Kidney (tissue), 13 donors: ENCODE measurements at regions not wholly inside any gene's neighbourhood (a gene's known extent, or its start where the extent isn't known, plus 50 kb on each side); places are given as distances from the start of the nearest gene placed in this dataset.

Source experiments
- DNase-seq, 5 donors: peaks; one replicate each; pipeline ENCODE4 v3.0.0-alpha.2; 2013 to 2020
- FAIRE-seq: peaks from 2 replicates; lab custom pipeline; 2012; peaks lifted over from hg19 to GRCh38; lab: Jason Lieb, UNC
- H3K27ac ChIP-seq, 2 donors: one replicate each; pipeline ENCODE4 v1.7.0; 2013; ENCODE audit warnings: low read depth in 2 of 2, low read length in 2 of 2, inconsistent platforms in 1 of 2
- H3K27me3 ChIP-seq: one replicate; pipeline ENCODE4 v1.7.1; 2013; ENCODE audit warnings: low read length, inconsistent platforms; ENCODE audit not compliant: control insufficient read depth, insufficient read depth
- H3K36me3 ChIP-seq, 3 donors: one replicate each; pipeline versions ENCODE4 v1.7.0 to v1.7.1; 2013; ENCODE audit warnings: low read length in 3 of 3, control low read depth in 1 of 3, inconsistent platforms in 1 of 3; ENCODE audit not compliant: insufficient read depth in 3 of 3, control insufficient read depth in 2 of 3
- H3K4me1 ChIP-seq, 3 donors: one replicate each; pipeline versions ENCODE4 v1.7.0 to v1.7.1; 2013; ENCODE audit warnings: low read length in 3 of 3, inconsistent platforms in 1 of 3, low read depth in 1 of 3; ENCODE audit not compliant: control insufficient read depth in 2 of 3, insufficient read depth in 2 of 3
- H3K4me3 ChIP-seq, 3 donors: one replicate each; pipeline versions ENCODE4 v1.7.0 to v1.8.1; 2013; ENCODE audit warnings: low read length in 3 of 3, control low read depth in 1 of 3, inconsistent platforms in 1 of 3
- H3K9ac ChIP-seq, 3 donors: one replicate each; pipeline versions ENCODE4 v1.7.0 to v1.7.1; 2013; ENCODE audit warnings: low read length in 3 of 3, control low read depth in 1 of 3, inconsistent platforms in 1 of 3
- H3K9me3 ChIP-seq, 3 donors: one replicate each; pipeline versions ENCODE4 v1.7.0 to v1.7.1; 2013; ENCODE audit warnings: low read length in 3 of 3, control low read depth in 1 of 3, inconsistent platforms in 1 of 3; ENCODE audit not compliant: control insufficient read depth in 2 of 3, insufficient read depth in 1 of 3
- intact Hi-C: fragments of 100-400 bp; cut with DNase I; formaldehyde crosslinking; loops from one replicate; pipeline ENCODE4 v1.11.1; 2022
- TF ChIP-seq, protein P1 (sequence below): IDR thresholded peaks from 3 replicates; pipeline ENCODE4 v1.5.1; 2012; ENCODE audit warnings: mild to moderate bottlenecking, moderate library complexity, borderline replicate concordance; ENCODE audit not compliant: insufficient read depth; ENCODE audit errors: extremely low read depth
- donor health status: control.
- donor health status: control.
- donor health status: control.
- donor health status: control.
- donor health status: control.
- donor health status: DM: yes; HTN: yes; CAD: no.
- donor health status: Normal renal cell carcinoma (clear cell type).

DNA sequence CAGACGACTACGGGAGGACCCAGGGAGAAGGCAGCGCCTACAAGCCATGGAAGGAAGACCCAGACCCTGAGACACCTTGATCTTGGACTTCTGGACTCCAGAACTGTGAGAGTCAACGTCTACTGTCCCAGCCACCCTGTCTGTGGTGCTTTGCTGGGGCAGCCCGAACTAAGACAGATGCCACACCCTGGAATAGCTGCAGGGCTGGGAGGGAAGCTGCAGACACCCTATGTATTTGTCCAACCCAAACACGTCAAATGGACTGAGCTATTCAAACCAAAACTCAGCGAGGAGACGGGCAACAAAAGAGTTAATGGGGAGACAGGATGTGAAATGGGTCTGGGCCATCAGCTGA lies 169.3 kb downstream of the CTTN start:
- intact Hi-C loops = no loop called here
- Histone ChIP-seq H3K36me3 (no peaks in the 10 kb centered on the region), H3K9ac (no peak overlapping the region), H3K27me3 (no peaks in the 10 kb centered on the region), H3K4me1 (peaks cover 0 to 9% (median 0%) of the 10 kb centered on the region in 3 donors), H3K4me3 (peak overlapping the region in 1 of 3 donors; percentile 51), H3K27ac (peak overlapping the region in 1 of 2 donors; percentile 2), H3K9me3 (no peaks in the 10 kb centered on the region)
- TF ChIP-seq, protein P1, sequence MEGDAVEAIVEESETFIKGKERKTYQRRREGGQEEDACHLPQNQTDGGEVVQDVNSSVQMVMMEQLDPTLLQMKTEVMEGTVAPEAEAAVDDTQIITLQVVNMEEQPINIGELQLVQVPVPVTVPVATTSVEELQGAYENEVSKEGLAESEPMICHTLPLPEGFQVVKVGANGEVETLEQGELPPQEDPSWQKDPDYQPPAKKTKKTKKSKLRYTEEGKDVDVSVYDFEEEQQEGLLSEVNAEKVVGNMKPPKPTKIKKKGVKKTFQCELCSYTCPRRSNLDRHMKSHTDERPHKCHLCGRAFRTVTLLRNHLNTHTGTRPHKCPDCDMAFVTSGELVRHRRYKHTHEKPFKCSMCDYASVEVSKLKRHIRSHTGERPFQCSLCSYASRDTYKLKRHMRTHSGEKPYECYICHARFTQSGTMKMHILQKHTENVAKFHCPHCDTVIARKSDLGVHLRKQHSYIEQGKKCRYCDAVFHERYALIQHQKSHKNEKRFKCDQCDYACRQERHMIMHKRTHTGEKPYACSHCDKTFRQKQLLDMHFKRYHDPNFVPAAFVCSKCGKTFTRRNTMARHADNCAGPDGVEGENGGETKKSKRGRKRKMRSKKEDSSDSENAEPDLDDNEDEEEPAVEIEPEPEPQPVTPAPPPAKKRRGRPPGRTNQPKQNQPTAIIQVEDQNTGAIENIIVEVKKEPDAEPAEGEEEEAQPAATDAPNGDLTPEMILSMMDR = no peak
- no peak for FAIRE-seq
- peak in 1 of 5 donors; percentile 20 for DNase-seq

DNA sequence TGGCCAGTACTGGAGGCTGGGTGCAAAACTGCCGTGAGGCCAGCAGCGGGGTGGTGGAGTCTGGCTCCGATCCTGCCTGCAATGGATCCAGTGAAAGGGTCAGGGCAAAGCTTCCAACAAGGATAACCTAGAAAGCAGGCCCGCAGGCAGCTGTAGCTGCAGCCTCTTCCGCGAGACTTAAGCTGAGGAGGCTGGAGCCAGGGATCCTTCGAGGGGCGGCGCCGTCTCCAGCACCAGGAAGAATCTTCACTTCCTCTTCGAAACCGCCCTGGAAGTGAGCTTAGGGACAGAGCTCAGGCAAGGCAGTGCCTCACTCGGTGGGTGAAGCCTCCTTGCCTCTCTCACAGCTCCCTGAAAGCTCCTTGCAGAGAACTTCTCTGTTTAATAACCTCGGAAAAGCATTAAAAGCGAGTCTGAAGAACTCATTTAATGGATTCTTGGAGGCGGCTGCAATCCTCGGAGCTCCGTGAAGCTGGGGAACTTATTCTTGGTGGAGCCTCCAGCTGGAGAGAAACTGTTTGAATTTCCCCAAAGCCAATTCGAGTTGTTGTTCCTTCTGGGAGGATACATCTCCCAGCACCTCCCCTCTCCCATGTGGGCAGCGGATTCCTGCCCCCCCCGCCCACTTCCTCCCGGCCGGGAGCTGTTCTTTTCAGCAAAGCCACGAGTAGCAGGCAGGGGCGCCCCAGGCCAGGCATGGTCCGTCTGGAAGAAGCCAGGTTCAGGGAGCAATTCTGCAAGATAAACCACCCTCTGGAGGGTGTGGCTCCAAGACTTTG lies 169.9 kb downstream of the CTTN start:
- no peak for FAIRE-seq
- Histone ChIP-seq H3K9me3 (no peaks in the 10 kb centered on the region), H3K27me3 (no peaks in the 10 kb centered on the region), H3K4me3 (peak overlapping the region; percentile 37 to 52 (median 51)), H3K36me3 (no peaks in the 10 kb centered on the region), H3K4me1 (peaks cover 0 to 9% (median 0%) of the 10 kb centered on the region in 3 donors), H3K27ac (peak overlapping the region in 1 of 2 donors; percentile 47), H3K9ac (no peak overlapping the region)
- DNase-seq = peak; percentile 70 to 83 (median 79)
- intact Hi-C loops = no loop called here
- TF ChIP-seq, protein P1 = no peak

DNA sequence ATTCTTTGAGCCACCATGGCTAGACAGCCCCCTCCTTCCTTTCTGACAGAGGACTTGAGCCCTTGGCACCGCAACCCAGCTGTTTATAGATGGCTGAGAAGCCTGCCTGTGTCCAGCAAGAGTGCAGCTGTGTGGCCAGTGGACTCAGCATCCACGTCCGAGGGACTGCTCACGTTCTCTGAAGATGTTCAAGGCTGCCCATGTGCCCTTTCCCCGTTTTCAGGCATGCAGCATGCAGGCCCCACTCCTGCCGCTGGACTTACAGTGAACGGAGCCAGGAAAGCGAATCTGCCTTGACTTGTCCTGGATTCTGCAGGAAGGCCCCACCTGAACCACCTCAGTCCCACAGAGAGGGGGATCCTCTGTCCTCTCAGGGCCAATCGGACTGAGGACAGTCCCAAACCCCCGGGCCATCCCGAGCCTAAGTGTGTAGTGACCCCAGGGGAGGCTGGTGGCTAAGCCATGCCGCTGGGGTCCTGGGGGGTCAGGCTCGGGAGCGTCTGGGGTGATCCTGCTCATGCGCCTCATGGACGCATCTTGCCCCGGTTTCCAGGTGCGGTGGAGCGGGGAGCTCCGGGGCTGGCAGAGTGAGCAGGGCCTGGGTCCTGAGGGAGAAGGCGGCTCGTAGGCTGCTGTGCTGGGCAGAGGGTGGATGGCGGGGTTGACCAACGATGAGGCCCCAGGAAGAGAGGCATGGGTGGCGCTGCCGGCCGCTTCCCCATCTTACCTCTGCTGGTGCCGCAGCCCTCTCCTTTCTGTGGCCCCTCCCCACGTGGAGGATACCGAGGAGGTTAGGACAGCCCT lies 170.7 kb downstream of the CTTN start:
- H3K4me3 ChIP-seq = no peak overlapping the region
- FAIRE-seq = no peak
- no peaks in the 10 kb centered on the region for H3K36me3 ChIP-seq
- H3K27ac ChIP-seq = no peak overlapping the region
- peak in 1 of 5 donors; percentile 70 for DNase-seq
- intact Hi-C loops = no loop called here
- H3K9me3 ChIP-seq = no peaks in the 10 kb centered on the region
- peaks cover 0 to 9% (median 0%) of the 10 kb centered on the region in 3 donors for H3K4me1 ChIP-seq
- no peak overlapping the region for H3K9ac ChIP-seq
- no peaks in the 10 kb centered on the region for H3K27me3 ChIP-seq
- TF ChIP-seq, protein P1 = no peak
